A673 (cell line): ENCODE measurements at regions not wholly inside any gene's neighbourhood (a gene's known extent, or its start where the extent isn't known, plus 50 kb on each side); places are given as distances from the start of the nearest gene placed in this dataset.

Experiments used
- BruUV-seq: library from RNA; stranded (reverse); fragments of 400-500 nt; replicated peaks from 2 replicates; lab custom pipeline; 2021; lab: Mats Ljungman, UMichigan
- CTCF ChIA-PET: fragments of 300-600 bp; sonication (Branson Sonifier 250); formaldehyde crosslinking; loops from one replicate; lab custom pipeline; 2022; ENCODE audit warnings: antibody characterized with exemption; lab: Charles Lee
- POLR2A ChIA-PET: fragments of 300-600 bp; sonication (Branson Sonifier 250); formaldehyde crosslinking; loops from one replicate; lab custom pipeline; 2022; ENCODE audit warnings: antibody characterized with exemption; ENCODE audit not compliant: low non-redundant PET; lab: Charles Lee
- DNase-seq: peaks from one replicate; pipeline ENCODE4 v3.0.0-alpha.2; 2015; ENCODE audit warnings: low spot score
- H3K27ac ChIP-seq: fragments of 200-600 bp; sonication (generic); 2 replicates; pipeline ENCODE4 v1.5.1; 2016; ENCODE audit warnings: mixed run types, low read depth, mild to moderate bottlenecking, mixed read lengths, antibody characterized with exemption, low read length; ENCODE audit not compliant: poor library complexity, severe bottlenecking
- H3K27me3 ChIP-seq: fragments of 200-600 bp; sonication (generic); replicated peaks from 2 replicates; pipeline ENCODE4 v1.6.1; 2017; ENCODE audit warnings: mixed run types, low read depth, mild to moderate bottlenecking, mixed read lengths, antibody characterized with exemption, low read length; ENCODE audit not compliant: insufficient read depth, poor library complexity
- H3K36me3 ChIP-seq: fragments of 200-600 bp; sonication (generic); 2 replicates; pipeline ENCODE4 v1.6.1; 2016; ENCODE audit warnings: mixed run types, mild to moderate bottlenecking, mixed read lengths, antibody characterized with exemption, low read length; ENCODE audit not compliant: insufficient read depth, poor library complexity, severe bottlenecking
- H3K4me1 ChIP-seq: fragments of 200-600 bp; sonication (generic); 2 replicates; pipeline ENCODE4 v1.6.1; 2017; ENCODE audit warnings: mixed run types, mild to moderate bottlenecking, mixed read lengths, antibody characterized with exemption, low read length; ENCODE audit not compliant: insufficient read depth, poor library complexity, severe bottlenecking
- H3K4me3 ChIP-seq: fragments of 200-600 bp; sonication (generic); 2 replicates; pipeline ENCODE4 v1.5.1; 2016; ENCODE audit warnings: low read depth, mixed run types, mild to moderate bottlenecking, mixed read lengths, low read length; ENCODE audit not compliant: poor library complexity, severe bottlenecking
- H3K9me3 ChIP-seq: fragments of 200-600 bp; sonication (generic); 2 replicates; pipeline ENCODE4 v1.6.1; 2016; ENCODE audit warnings: mixed run types, low read depth, mild to moderate bottlenecking, mixed read lengths, antibody characterized with exemption, low read length; ENCODE audit not compliant: poor library complexity, severe bottlenecking
- CTCF ChIP-seq: fragments of 300-800, 200-600 bp; sonication (generic); conservative IDR thresholded peaks from 2 replicates; pipeline ENCODE4 v1.5.1; 2017; ENCODE audit warnings: low read depth, mild to moderate bottlenecking, antibody characterized with exemption, low read length, moderate library complexity, mixed read lengths
- EZH2 ChIP-seq: fragments of 200-600 bp; sonication (generic); IDR thresholded peaks from 2 replicates; pipeline ENCODE4 v1.6.1; 2017; ENCODE audit warnings: borderline replicate concordance, low read depth, mild to moderate bottlenecking, mixed read lengths, antibody characterized with exemption, low read length; ENCODE audit not compliant: poor library complexity, severe bottlenecking
- intact Hi-C: fragments of 100-400 bp; cut with micrococcal nuclease; formaldehyde crosslinking; loops from one replicate; pipeline ENCODE4 v1.10.0; 2022; ENCODE audit not compliant: unreplicated experiment

- Histone ChIP-seq H3K27me3 (no peaks in the 10 kb centered on the region), H3K4me1 (no peaks in the 10 kb centered on the region), H3K4me3 (no peak overlapping the region), H3K36me3 (no peaks in the 10 kb centered on the region), H3K27ac (no peak overlapping the region), H3K9me3 (no peaks in the 10 kb centered on the region)
- DNase-seq, result no peak
- intact Hi-C loops, result no loop called here
- TF ChIP-seq CTCF, result no peak
- no peak for TF ChIP-seq EZH2
- BruUV-seq, result no TSS peak
- POLR2A ChIA-PET, result no interaction called here
- CTCF ChIA-PET, result no interaction called here
Observed at GRCh38 chr16:65323655-65324237, 201.9 kb upstream of the CDH11 start.

GRCh38 chr16:65319621-65320231, 197.9 kb upstream of the CDH11 start:
- CTCF ChIA-PET, result no interaction called here
- no peak overlapping the region for H3K27ac ChIP-seq
- POLR2A ChIA-PET, result no interaction called here
- H3K27me3 ChIP-seq, result no peaks in the 10 kb centered on the region
- BruUV-seq, result no TSS peak
- TF ChIP-seq CTCF, result no peak
- no peak for TF ChIP-seq EZH2
- H3K36me3 ChIP-seq, result no peaks in the 10 kb centered on the region
- no peaks in the 10 kb centered on the region for H3K9me3 ChIP-seq
- no peak for DNase-seq
- no peak overlapping the region for H3K4me3 ChIP-seq
- no peaks in the 10 kb centered on the region for H3K4me1 ChIP-seq
- intact Hi-C loops, result no loop called here

- no peaks in the 10 kb centered on the region for H3K27me3 ChIP-seq
- H3K9me3 ChIP-seq, result no peaks in the 10 kb centered on the region
- BruUV-seq, result no TSS peak
- TF ChIP-seq EZH2 (no peak), CTCF (no peak)
- ChIA-PET POLR2A (interaction anchor here (0.6 kb wide), 1 partner anchor 897 kb away, joined by 7 read pairs; no protein-coding TSS in a partner anchor), CTCF (no interaction called here)
- no peak overlapping the region for H3K4me3 ChIP-seq
- DNase-seq, result peak; percentile 12
- H3K36me3 ChIP-seq, result no peaks in the 10 kb centered on the region
- no peaks in the 10 kb centered on the region for H3K4me1 ChIP-seq
- intact Hi-C loops, result no loop called here
- H3K27ac ChIP-seq, result no peak overlapping the region
Observed at GRCh38 chr16:65318590-65319257, 196.9 kb upstream of the CDH11 start.
